ENCODE measurements at regions not wholly inside any gene's neighbourhood (a gene's known extent, or its start where the extent isn't known, plus 50 kb on each side); places are given as distances from the start of the nearest gene placed in this dataset.

GRCh38 chr12:62166525-62166924 lies 93.7 kb upstream of the USP15 start:
- no peak overlapping the region for H3K27ac ChIP-seq
- H3K4me3 ChIP-seq = no peak overlapping the region
- no peaks in the 10 kb centered on the region for H3K36me3 ChIP-seq
- no peaks in the 10 kb centered on the region for H3K4me1 ChIP-seq
- TF ChIP-seq EP300 (IDR thresholded peaks at IDR 0.05) (peak in 1 of 2 donors; percentile 65), POLR2A (IDR thresholded peaks at IDR 0.05) (no peak), CTCF (IDR thresholded peaks at IDR 0.05) (no peak)
- no peaks in the 10 kb centered on the region for H3K9me3 ChIP-seq
- no peaks in the 10 kb centered on the region for H3K27me3 ChIP-seq
- WGBS, 2 donors = 61 to 63% methylated on average over 2 of the region's 2 CpGs
- DNase-seq (ENCODE audit: low spot score in 2 of 2) = no peak

GRCh38 chr12:62168411-62168810 lies 91.8 kb upstream of the USP15 start:
- no peaks in the 10 kb centered on the region for H3K36me3 ChIP-seq
- TF ChIP-seq CTCF (IDR thresholded peaks at IDR 0.05) (no peak), POLR2A (IDR thresholded peaks at IDR 0.05) (no peak), EP300 (IDR thresholded peaks at IDR 0.05) (no peak)
- WGBS, 2 donors = 78 to 87% methylated on average over 2 of the region's 2 CpGs
- H3K9me3 ChIP-seq = no peaks in the 10 kb centered on the region
- no peaks in the 10 kb centered on the region for H3K27me3 ChIP-seq
- no peaks in the 10 kb centered on the region for H3K4me1 ChIP-seq
- H3K27ac ChIP-seq = no peak overlapping the region
- no peak for DNase-seq (ENCODE audit: low spot score in 2 of 2)
- no peak overlapping the region for H3K4me3 ChIP-seq

- H3K27ac ChIP-seq = no peak overlapping the region
Measured at GRCh38 chr12:62170241-62170640, 90.0 kb upstream of the USP15 start.

GRCh38 chr12:62190689-62191490 lies 69.3 kb upstream of the USP15 start:
- no peaks in the 10 kb centered on the region for H3K9me3 ChIP-seq
- H3K36me3 ChIP-seq = no peaks in the 10 kb centered on the region
- WGBS, 2 donors = 0 to 2% methylated on average over 13 to 37 of the region's 61 CpGs
- H3K27me3 ChIP-seq = peaks cover 0 to 36% of the 10 kb centered on the region in 2 donors
- no peak for DNase-seq (ENCODE audit: low spot score in 2 of 2)
- H3K4me1 ChIP-seq = peaks cover 0 to 30% (median 16%) of the 10 kb centered on the region in 4 donors
- no peak overlapping the region for H3K27ac ChIP-seq
- peak overlapping the region in 3 of 4 donors; percentile 23 to 47 (median 25) for H3K4me3 ChIP-seq
- TF ChIP-seq EP300 (IDR thresholded peaks at IDR 0.05) (no peak), POLR2A (IDR thresholded peaks at IDR 0.05) (no peak)

More at GRCh38 chr12:62170241-62170640, 90.0 kb upstream of the USP15 start:
- no peak for DNase-seq (ENCODE audit: low spot score in 2 of 2)
- H3K9me3 ChIP-seq = no peaks in the 10 kb centered on the region
- no peak overlapping the region for H3K4me3 ChIP-seq
- TF ChIP-seq POLR2A (IDR thresholded peaks at IDR 0.05) (no peak), EP300 (IDR thresholded peaks at IDR 0.05) (no peak), CTCF (IDR thresholded peaks at IDR 0.05) (no peak)
- no peaks in the 10 kb centered on the region for H3K36me3 ChIP-seq
- 92 to 100% methylated on average over 1 of the region's 1 CpG for WGBS, 2 donors
- H3K4me1 ChIP-seq = no peaks in the 10 kb centered on the region
- no peaks in the 10 kb centered on the region for H3K27me3 ChIP-seq

- no peaks in the 10 kb centered on the region for H3K9me3 ChIP-seq
- 0 to 1% methylated on average over 40 to 41 of the region's 41 CpGs for WGBS, 2 donors
- TF ChIP-seq EP300 (IDR thresholded peaks at IDR 0.05) = no peak
- no peak for TF ChIP-seq POLR2A (IDR thresholded peaks at IDR 0.05)
- TF ChIP-seq CTCF (IDR thresholded peaks at IDR 0.05) = no peak
- DNase-seq (ENCODE audit: low spot score in 2 of 2) = no peak
- H3K4me3 ChIP-seq = peak overlapping the region in 3 of 4 donors; percentile 23 to 47 (median 25)
- H3K4me1 ChIP-seq = peaks cover 0 to 30% (median 16%) of the 10 kb centered on the region in 4 donors
- H3K27me3 ChIP-seq = peaks cover 0 to 36% of the 10 kb centered on the region in 2 donors
- H3K36me3 ChIP-seq = no peaks in the 10 kb centered on the region
- H3K27ac ChIP-seq = no peak overlapping the region
Measured at GRCh38 chr12:62191491-62192179, 68.6 kb upstream of the USP15 start.
